ENCODE measurements at regions not wholly inside any gene's neighbourhood (a gene's known extent, or its start where the extent isn't known, plus 50 kb on each side); places are given as distances from the start of the nearest gene placed in this dataset.

GRCh38 chr12:111202237-111202915 is 166.5 kb downstream of the PHETA1 start:
- intact Hi-C loops (cut with DNase I): no loop called here
- H3K4me3 ChIP-seq: no peak overlapping the region
- H3K9me3 ChIP-seq: no peaks in the 10 kb centered on the region
- DNase-seq: no peak
- H3K4me1 ChIP-seq (ENCODE audit: insufficient read depth): no peaks in the 10 kb centered on the region
- H3K36me3 ChIP-seq: no peaks in the 10 kb centered on the region
- no peak for TF ChIP-seq CTCF (IDR thresholded peaks at IDR 0.05)
- no peak for TF ChIP-seq EP300 (IDR thresholded peaks at IDR 0.05)
- no peak for TF ChIP-seq POLR2A (IDR thresholded peaks at IDR 0.05)
- no peak overlapping the region for H3K27ac ChIP-seq
- H3K27me3 ChIP-seq: no peaks in the 10 kb centered on the region
- 37 to 46% (median 40%) methylated on average over 17 of the region's 17 CpGs for WGBS, 3 donors

GRCh38 chr12:111201495-111202236 is 167.2 kb downstream of the PHETA1 start:
- TF ChIP-seq CTCF (IDR thresholded peaks at IDR 0.05) (no peak), EP300 (IDR thresholded peaks at IDR 0.05) (no peak), POLR2A (IDR thresholded peaks at IDR 0.05) (no peak)
- 42 to 61% (median 51%) methylated on average over 11 of the region's 11 CpGs for WGBS, 3 donors
- no peak overlapping the region for H3K27ac ChIP-seq
- H3K4me1 ChIP-seq (ENCODE audit: insufficient read depth): no peaks in the 10 kb centered on the region
- no peak overlapping the region for H3K4me3 ChIP-seq
- no peaks in the 10 kb centered on the region for H3K27me3 ChIP-seq
- no peak for DNase-seq
- no peaks in the 10 kb centered on the region for H3K9me3 ChIP-seq
- intact Hi-C loops (cut with DNase I): no loop called here
- no peaks in the 10 kb centered on the region for H3K36me3 ChIP-seq

GRCh38 chr12:111201036-111201435 is 167.9 kb downstream of the PHETA1 start:
- Histone ChIP-seq H3K4me3 (no peak overlapping the region), H3K9me3 (no peaks in the 10 kb centered on the region), H3K36me3 (no peaks in the 10 kb centered on the region), H3K27me3 (no peaks in the 10 kb centered on the region), H3K4me1 (ENCODE audit: insufficient read depth) (no peaks in the 10 kb centered on the region), H3K27ac (no peak overlapping the region)
- no peak for DNase-seq
- 10 to 34% (median 18%) methylated on average over 9 of the region's 9 CpGs for WGBS, 3 donors
- TF ChIP-seq EP300 (IDR thresholded peaks at IDR 0.05): no peak
- no peak for TF ChIP-seq POLR2A (IDR thresholded peaks at IDR 0.05)
- no peak for TF ChIP-seq CTCF (IDR thresholded peaks at IDR 0.05)
- intact Hi-C loops (cut with DNase I): no loop called here

DNA sequence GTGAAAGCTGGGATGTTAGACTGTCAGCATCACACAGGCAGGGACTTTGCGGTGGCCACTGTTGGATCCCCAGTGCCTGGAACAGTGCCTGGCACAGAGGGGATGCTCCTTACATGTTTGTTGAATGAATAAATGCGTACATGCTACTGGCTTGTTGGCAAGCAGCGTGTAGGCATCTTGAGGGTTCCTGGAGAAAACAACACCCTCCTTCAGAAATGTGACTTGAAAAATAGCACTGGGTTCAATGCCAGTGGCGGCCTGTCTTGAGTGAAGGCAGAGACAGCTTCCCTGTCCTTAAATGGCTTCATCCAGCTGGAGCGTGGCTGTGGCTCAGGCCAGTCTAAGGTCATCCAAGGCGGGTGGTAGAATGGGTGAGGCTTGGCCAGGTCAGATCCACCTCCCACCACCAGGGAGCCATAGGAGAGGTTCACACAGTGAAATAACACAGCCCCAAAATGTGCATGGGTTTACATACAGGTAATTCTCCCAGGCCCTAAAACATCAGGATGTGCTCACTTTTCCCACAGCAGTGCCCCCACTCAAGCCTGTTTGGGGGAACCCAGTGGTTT is 171.4 kb downstream of the PHETA1 start:
- no peak for DNase-seq
- Histone ChIP-seq H3K4me3 (no peak overlapping the region), H3K27ac (no peak overlapping the region), H3K9me3 (no peaks in the 10 kb centered on the region), H3K4me1 (ENCODE audit: insufficient read depth) (no peaks in the 10 kb centered on the region), H3K27me3 (no peaks in the 10 kb centered on the region), H3K36me3 (no peaks in the 10 kb centered on the region)
- WGBS, 3 donors: 68 to 70% (median 69%) methylated on average over 6 of the region's 6 CpGs
- intact Hi-C loops (cut with DNase I): no loop called here
- TF ChIP-seq EP300 (IDR thresholded peaks at IDR 0.05): no peak
- no peak for TF ChIP-seq CTCF (IDR thresholded peaks at IDR 0.05)
- no peak for TF ChIP-seq POLR2A (IDR thresholded peaks at IDR 0.05)

All from ovary (tissue), 7 donors.